Mesodermal cell (in vitro differentiated cells): ENCODE measurements at regions not wholly inside any gene's neighbourhood (a gene's known extent, or its start where the extent isn't known, plus 50 kb on each side); places are given as distances from the start of the nearest gene placed in this dataset.

Experiments used
- H3K27ac ChIP-seq: 2 replicates; pipeline ENCODE4 v1.7.0; 2013; ENCODE audit warnings: mild to moderate bottlenecking, low read depth, low read length, moderate library complexity; ENCODE audit not compliant: severe bottlenecking
- H3K36me3 ChIP-seq: 2 replicates; pipeline ENCODE4 v1.7.1; 2013; ENCODE audit warnings: mild to moderate bottlenecking, low read length, moderate library complexity; ENCODE audit not compliant: control insufficient read depth, insufficient read depth
- H3K4me1 ChIP-seq: one replicate; pipeline ENCODE4 v1.7.1; 2013; ENCODE audit warnings: mild to moderate bottlenecking, low read length; ENCODE audit not compliant: insufficient read depth, control insufficient read depth, poor library complexity, severe bottlenecking
- H3K4me3 ChIP-seq: 2 replicates; pipeline ENCODE4 v1.7.0; 2013; ENCODE audit warnings: low read length, control low read depth, mild to moderate bottlenecking; ENCODE audit not compliant: insufficient read depth, poor library complexity, severe bottlenecking; ENCODE audit errors: extremely low read depth
- H3K9me3 ChIP-seq: 2 replicates; pipeline ENCODE4 v1.7.1; 2013; ENCODE audit warnings: mild to moderate bottlenecking, low read length, moderate library complexity; ENCODE audit not compliant: control insufficient read depth
- WGBS, 2 experiments: methylation state at CpG; one replicate each; pipeline ENCODE4 v1.1.5; 2013; ENCODE audit warnings: missing lambda C conversion rate in 2 of 2; ENCODE audit not compliant: insufficient coverage in 2 of 2; 5-methylcytosine and 5-hydroxymethylcytosine counted together

- no peak overlapping the region for H3K27ac ChIP-seq
- H3K4me3 ChIP-seq: no peak overlapping the region
- no peaks in the 10 kb centered on the region for H3K4me1 ChIP-seq
- no peaks in the 10 kb centered on the region for H3K36me3 ChIP-seq
- WGBS, 2 experiments: 94 to 95% methylated on average over 22 to 24 of the region's 24 CpGs
- H3K9me3 ChIP-seq: no peaks in the 10 kb centered on the region
These were observed 128.9 kb upstream of the PDE10A start for GRCh38 chr6:165791876-165792437.

- 86 to 87% methylated on average over 6 to 9 of the region's 9 CpGs for WGBS, 2 experiments
- Histone ChIP-seq H3K27ac (no peak overlapping the region), H3K4me1 (no peaks in the 10 kb centered on the region), H3K36me3 (no peaks in the 10 kb centered on the region), H3K4me3 (no peak overlapping the region), H3K9me3 (no peaks in the 10 kb centered on the region)
These were observed 128.3 kb upstream of the PDE10A start for GRCh38 chr6:165791306-165791705.

- Histone ChIP-seq H3K36me3 (no peaks in the 10 kb centered on the region), H3K9me3 (no peaks in the 10 kb centered on the region), H3K4me1 (no peaks in the 10 kb centered on the region), H3K4me3 (no peak overlapping the region), H3K27ac (no peak overlapping the region)
- 80% methylated on average over 1 of the region's 3 CpGs; no CpG with 5 or more reads in 1 of the 2 experiments for WGBS, 2 experiments
These were observed 119.8 kb upstream of the PDE10A start for GRCh38 chr6:165782812-165783211.

GRCh38 chr6:165782134-165782533 lies 119.1 kb upstream of the PDE10A start:
- Histone ChIP-seq H3K9me3 (no peaks in the 10 kb centered on the region), H3K36me3 (no peaks in the 10 kb centered on the region), H3K4me3 (no peak overlapping the region), H3K4me1 (no peaks in the 10 kb centered on the region), H3K27ac (no peak overlapping the region)
- 78 to 88% methylated on average over 4 to 6 of the region's 8 CpGs for WGBS, 2 experiments

- Histone ChIP-seq H3K9me3 (no peaks in the 10 kb centered on the region), H3K4me3 (no peak overlapping the region), H3K4me1 (no peaks in the 10 kb centered on the region), H3K36me3 (no peaks in the 10 kb centered on the region), H3K27ac (no peak overlapping the region)
- 85 to 91% methylated on average over 3 of the region's 3 CpGs for WGBS, 2 experiments
These were observed 114.6 kb upstream of the PDE10A start for GRCh38 chr6:165777680-165778079.

- Histone ChIP-seq H3K9me3 (no peaks in the 10 kb centered on the region), H3K4me3 (no peak overlapping the region), H3K27ac (no peak overlapping the region), H3K36me3 (no peaks in the 10 kb centered on the region), H3K4me1 (no peaks in the 10 kb centered on the region)
- 68 to 78% methylated on average over 3 of the region's 5 CpGs for WGBS, 2 experiments
These were observed 113.7 kb upstream of the PDE10A start for GRCh38 chr6:165776691-165777090.

GRCh38 chr6:165775721-165776120 lies 112.7 kb upstream of the PDE10A start:
- Histone ChIP-seq H3K9me3 (no peaks in the 10 kb centered on the region), H3K36me3 (no peaks in the 10 kb centered on the region), H3K27ac (peak overlapping the region; percentile 13), H3K4me3 (no peak overlapping the region), H3K4me1 (no peaks in the 10 kb centered on the region)
- WGBS, 2 experiments: no CpG with 5 or more reads among the region's 3 CpGs

- WGBS, 2 experiments: 65 to 68% methylated on average over 10 to 12 of the region's 13 CpGs
- H3K9me3 ChIP-seq: no peaks in the 10 kb centered on the region
- H3K4me3 ChIP-seq: no peak overlapping the region
- H3K27ac ChIP-seq: peak overlapping the region; percentile 96
- H3K36me3 ChIP-seq: no peaks in the 10 kb centered on the region
- H3K4me1 ChIP-seq: no peaks in the 10 kb centered on the region
These were observed 112.0 kb upstream of the PDE10A start for GRCh38 chr6:165774903-165775601.

GRCh38 chr6:165770397-165771082 lies 107.5 kb upstream of the PDE10A start:
- Histone ChIP-seq H3K4me1 (peaks cover 10% of the 10 kb centered on the region), H3K4me3 (no peak overlapping the region), H3K9me3 (no peaks in the 10 kb centered on the region), H3K36me3 (no peaks in the 10 kb centered on the region), H3K27ac (no peak overlapping the region)
- 86 to 89% methylated on average over 12 to 13 of the region's 14 CpGs for WGBS, 2 experiments

GRCh38 chr6:165769884-165770283 lies 106.8 kb upstream of the PDE10A start:
- no peak overlapping the region for H3K4me3 ChIP-seq
- WGBS, 2 experiments: 100% methylated on average over 2 of the region's 3 CpGs; no CpG with 5 or more reads in 1 of the 2 experiments
- H3K9me3 ChIP-seq: no peaks in the 10 kb centered on the region
- peaks cover 10% of the 10 kb centered on the region for H3K4me1 ChIP-seq
- H3K27ac ChIP-seq: no peak overlapping the region
- no peaks in the 10 kb centered on the region for H3K36me3 ChIP-seq

- WGBS, 2 experiments: 87% methylated on average over 3 of the region's 5 CpGs; no CpG with 5 or more reads in 1 of the 2 experiments
- Histone ChIP-seq H3K27ac (no peak overlapping the region), H3K9me3 (no peaks in the 10 kb centered on the region), H3K4me3 (no peak overlapping the region), H3K4me1 (peaks cover 10% of the 10 kb centered on the region), H3K36me3 (no peaks in the 10 kb centered on the region)
These were observed 106.4 kb upstream of the PDE10A start for GRCh38 chr6:165769401-165769800.
